HEK293 (cell line): ENCODE measurements at regions not wholly inside any gene's neighbourhood (a gene's known extent, or its start where the extent isn't known, plus 50 kb on each side); places are given as distances from the start of the nearest gene placed in this dataset.

Source experiments
- CTCF ChIA-PET: fragments of 350-600 bp; formaldehyde crosslinking; extraction: SDS; loops from one replicate; lab custom pipeline; 2021; ENCODE audit warnings: antibody characterized with exemption; lab: Yijun Ruan, JAX
- POLR2A ChIA-PET: fragments of 300-600 bp; formaldehyde crosslinking; extraction: SDS; loops from one replicate; lab custom pipeline; 2020; ENCODE audit warnings: antibody characterized with exemption, inconsistent platforms; lab: Yijun Ruan, JAX
- H3K27ac ChIP-seq: fragments of 200-500 bp; sonication (Bioruptor generic); 2 replicates; pipeline ENCODE4 v1.5.1; 2014; ENCODE audit warnings: low read depth, low read length, control low read depth, inconsistent platforms; ENCODE audit errors: extremely low read depth
- H3K36me3 ChIP-seq, 2 experiments: fragments of 200-500 bp in 1 of 2; sonication (Bioruptor generic) in 1 of 2; 1 replicate in 1 of 2; 2 replicates in 1 of 2; pipeline ENCODE4 v1.5.1; 2014 to 2017; ENCODE audit warnings: inconsistent platforms in 2 of 2, low read length in 2 of 2; ENCODE audit not compliant: control insufficient read depth in 2 of 2, insufficient read depth in 1 of 2
- H3K4me1 ChIP-seq: fragments of 200-500 bp; sonication (Bioruptor generic); 2 replicates; pipeline ENCODE4 v1.5.1; 2014; ENCODE audit warnings: mild to moderate bottlenecking, low read length, inconsistent platforms; ENCODE audit not compliant: control insufficient read depth, insufficient read depth
- H3K4me3 ChIP-seq: 2 replicates; pipeline ENCODE4 v1.5.1; 2011; ENCODE audit warnings: low read depth, mild to moderate bottlenecking, control low read depth, low read length, moderate library complexity
- H3K9me3 ChIP-seq: fragments of 200-500 bp; sonication (Bioruptor generic); 2 replicates; pipeline ENCODE4 v1.5.1; 2014; ENCODE audit warnings: low read depth, low read length, inconsistent platforms; ENCODE audit not compliant: control insufficient read depth, insufficient read depth
- HOXA7 ChIP-seq: sonication (generic); formaldehyde crosslinking; IDR thresholded peaks from 2 replicates; pipeline ENCODE4 v1.8.1; 2022; ENCODE audit warnings: missing genetic modification reagents, borderline replicate concordance
- IKZF3 ChIP-seq: fragments of 450-650 bp; IDR thresholded peaks from 2 replicates; pipeline ENCODE4 v1.5.0; 2018; ENCODE audit warnings: missing biosample characterization, mild to moderate bottlenecking, missing genetic modification characterization, moderate library complexity
- REST ChIP-seq: fragments of 450-650 bp; formaldehyde crosslinking; IDR thresholded peaks from 2 replicates; pipeline ENCODE4 v1.5.1; 2016; ENCODE audit warnings: missing biosample characterization, missing genetic modification characterization
- SALL2 ChIP-seq: fragments of 450-650 bp; formaldehyde crosslinking; IDR thresholded peaks from 2 replicates; pipeline ENCODE4 v1.5.0; 2017; ENCODE audit warnings: missing biosample characterization, mild to moderate bottlenecking, missing genetic modification characterization, borderline replicate concordance
- YY1 ChIP-seq: fragments of 450-650 bp; formaldehyde crosslinking; IDR thresholded peaks from 2 replicates; pipeline ENCODE4 v1.5.1; 2018; ENCODE audit warnings: missing biosample characterization, missing genetic modification characterization
- ZBTB7A ChIP-seq: fragments of 450-650 bp; formaldehyde crosslinking; IDR thresholded peaks from 2 replicates; pipeline ENCODE4 v1.5.1; 2016; ENCODE audit warnings: low read depth, missing biosample characterization, missing genetic modification characterization
- ZEB2 ChIP-seq: fragments of 450-650 bp; formaldehyde crosslinking; IDR thresholded peaks from 2 replicates; pipeline ENCODE4 v1.5.1; 2016; ENCODE audit warnings: missing biosample characterization, missing genetic modification characterization
- ZNF133 ChIP-seq: fragments of 450-650 bp; formaldehyde crosslinking; IDR thresholded peaks from 2 replicates; pipeline ENCODE4 v1.5.1; 2016; ENCODE audit warnings: missing biosample characterization, missing genetic modification characterization
- ZNF155 ChIP-seq: fragments of 450-650 bp; formaldehyde crosslinking; IDR thresholded peaks from 2 replicates; pipeline ENCODE4 v1.5.1; 2016; ENCODE audit warnings: missing biosample characterization, missing genetic modification characterization
- ZNF174 ChIP-seq: fragments of 450-650 bp; formaldehyde crosslinking; IDR thresholded peaks from 2 replicates; pipeline ENCODE4 v1.5.0; 2017; ENCODE audit warnings: missing biosample characterization, mild to moderate bottlenecking, missing genetic modification characterization
- ZNF211 ChIP-seq: fragments of 450-650 bp; formaldehyde crosslinking; IDR thresholded peaks from 2 replicates; pipeline ENCODE4 v1.5.1; 2016; ENCODE audit warnings: low read depth, missing biosample characterization, missing genetic modification characterization
- ZNF366 ChIP-seq: fragments of 450-650 bp; formaldehyde crosslinking; conservative IDR thresholded peaks from 2 replicates; pipeline ENCODE4 v1.5.1; 2016; ENCODE audit warnings: missing biosample characterization, missing genetic modification characterization
- ZNF433 ChIP-seq: fragments of 450-650 bp; formaldehyde crosslinking; IDR thresholded peaks from 2 replicates; pipeline ENCODE4 v1.5.1; 2016; ENCODE audit warnings: missing biosample characterization, missing genetic modification characterization, low read depth
- ZNF544 ChIP-seq: fragments of 450-650 bp; formaldehyde crosslinking; IDR thresholded peaks from 2 replicates; pipeline ENCODE4 v1.5.0; 2017; ENCODE audit warnings: missing biosample characterization, missing genetic modification characterization
- ZNF555 ChIP-seq: fragments of 450-650 bp; formaldehyde crosslinking; conservative IDR thresholded peaks from 2 replicates; pipeline ENCODE4 v1.5.1; 2017; ENCODE audit warnings: missing biosample characterization, mild to moderate bottlenecking, missing genetic modification characterization, inconsistent platforms
- ZNF623 ChIP-seq: fragments of 450-650 bp; formaldehyde crosslinking; IDR thresholded peaks from 2 replicates; pipeline ENCODE4 v1.5.1; 2016; ENCODE audit warnings: missing biosample characterization, missing genetic modification characterization
- ZNF792 ChIP-seq: fragments of 450-650 bp; formaldehyde crosslinking; IDR thresholded peaks from 2 replicates; pipeline ENCODE4 v1.5.1; 2016; ENCODE audit warnings: missing biosample characterization, missing genetic modification characterization
- TF ChIP-seq, protein P1 (sequence below): sonication (generic); formaldehyde crosslinking; IDR thresholded peaks from 2 replicates; pipeline ENCODE4 v1.8.1; 2022; ENCODE audit warnings: mild to moderate bottlenecking, moderate library complexity, missing genetic modification reagents
- TF ChIP-seq, protein P2 (sequence below): fragments of 450-650 bp; formaldehyde crosslinking; IDR thresholded peaks from 2 replicates; pipeline ENCODE4 v1.5.1; 2016; ENCODE audit warnings: missing biosample characterization, missing genetic modification characterization
- TF ChIP-seq, protein P3 (sequence below): fragments of 450-650 bp; formaldehyde crosslinking; IDR thresholded peaks from 2 replicates; pipeline ENCODE4 v1.5.1; 2017; ENCODE audit warnings: missing biosample characterization, mild to moderate bottlenecking, missing genetic modification characterization, moderate library complexity

DNA sequence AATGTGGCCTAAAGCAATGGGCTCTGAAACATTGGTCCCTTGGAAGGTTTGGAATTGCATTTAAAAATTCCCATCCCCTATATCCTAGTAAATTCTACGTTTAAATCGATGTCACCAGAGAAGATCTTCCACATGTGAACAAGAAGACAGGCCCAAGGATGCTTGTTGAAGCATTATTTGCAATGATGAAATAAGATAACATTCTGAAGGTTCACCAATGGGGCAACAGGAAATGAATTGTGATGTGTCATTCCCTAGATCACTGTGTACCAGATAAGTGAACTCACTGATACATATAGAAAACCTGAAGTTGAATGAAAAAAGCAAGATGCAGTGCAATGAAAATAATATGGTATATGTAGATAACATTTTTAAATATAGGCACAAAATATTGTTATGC lies 464.3 kb upstream of the BTBD3 start:
- no peak overlapping the region for H3K4me3 ChIP-seq
- H3K9me3 ChIP-seq, result no peaks in the 10 kb centered on the region
- no peak overlapping the region for H3K27ac ChIP-seq
- H3K36me3 ChIP-seq, result no peaks in the 10 kb centered on the region
- peaks cover 9% of the 10 kb centered on the region; the same call in 1 of the 2 replicates for H3K4me1 ChIP-seq
- TF ChIP-seq ZNF155 (no peak), YY1 (tag by site-specific recombination) (no peak), IKZF3 (tag by site-specific recombination) (no peak), HOXA7 (CRISPR knock-in tag) (no peak), ZNF366 (tag by site-specific recombination) (no peak), ZNF544 (tag by site-specific recombination) (no peak), SALL2 (no peak), ZNF133 (no peak), ZNF211 (tag by site-specific recombination) (no peak), REST (tag by site-specific recombination) (no peak), ZNF555 (tag by site-specific recombination) (no peak), ZNF792 (tag by site-specific recombination) (no peak), ZNF433 (tag by site-specific recombination) (no peak), ZBTB7A (tag by site-specific recombination) (no peak), ZNF174 (tag by site-specific recombination) (no peak), ZEB2 (tag by site-specific recombination) (no peak), ZNF623 (tag by site-specific recombination) (no peak)
- TF ChIP-seq, protein P1, sequence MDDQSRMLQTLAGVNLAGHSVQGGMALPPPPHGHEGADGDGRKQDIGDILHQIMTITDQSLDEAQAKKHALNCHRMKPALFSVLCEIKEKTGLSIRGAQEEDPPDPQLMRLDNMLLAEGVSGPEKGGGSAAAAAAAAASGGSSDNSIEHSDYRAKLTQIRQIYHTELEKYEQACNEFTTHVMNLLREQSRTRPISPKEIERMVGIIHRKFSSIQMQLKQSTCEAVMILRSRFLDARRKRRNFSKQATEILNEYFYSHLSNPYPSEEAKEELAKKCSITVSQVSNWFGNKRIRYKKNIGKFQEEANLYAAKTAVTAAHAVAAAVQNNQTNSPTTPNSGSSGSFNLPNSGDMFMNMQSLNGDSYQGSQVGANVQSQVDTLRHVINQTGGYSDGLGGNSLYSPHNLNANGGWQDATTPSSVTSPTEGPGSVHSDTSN (CRISPR knock-in tag), result no peak
- TF ChIP-seq, protein P2, sequence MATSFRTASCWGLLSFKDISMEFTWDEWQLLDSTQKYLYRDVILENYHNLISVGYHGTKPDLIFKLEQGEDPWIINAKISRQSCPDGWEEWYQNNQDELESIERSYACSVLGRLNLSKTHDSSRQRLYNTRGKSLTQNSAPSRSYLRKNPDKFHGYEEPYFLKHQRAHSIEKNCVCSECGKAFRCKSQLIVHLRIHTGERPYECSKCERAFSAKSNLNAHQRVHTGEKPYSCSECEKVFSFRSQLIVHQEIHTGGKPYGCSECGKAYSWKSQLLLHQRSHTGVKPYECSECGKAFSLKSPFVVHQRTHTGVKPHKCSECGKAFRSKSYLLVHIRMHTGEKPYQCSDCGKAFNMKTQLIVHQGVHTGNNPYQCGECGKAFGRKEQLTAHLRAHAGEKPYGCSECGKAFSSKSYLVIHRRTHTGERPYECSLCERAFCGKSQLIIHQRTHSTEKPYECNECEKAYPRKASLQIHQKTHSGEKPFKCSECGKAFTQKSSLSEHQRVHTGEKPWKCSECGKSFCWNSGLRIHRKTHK (tag by site-specific recombination), result no peak
- TF ChIP-seq, protein P3, sequence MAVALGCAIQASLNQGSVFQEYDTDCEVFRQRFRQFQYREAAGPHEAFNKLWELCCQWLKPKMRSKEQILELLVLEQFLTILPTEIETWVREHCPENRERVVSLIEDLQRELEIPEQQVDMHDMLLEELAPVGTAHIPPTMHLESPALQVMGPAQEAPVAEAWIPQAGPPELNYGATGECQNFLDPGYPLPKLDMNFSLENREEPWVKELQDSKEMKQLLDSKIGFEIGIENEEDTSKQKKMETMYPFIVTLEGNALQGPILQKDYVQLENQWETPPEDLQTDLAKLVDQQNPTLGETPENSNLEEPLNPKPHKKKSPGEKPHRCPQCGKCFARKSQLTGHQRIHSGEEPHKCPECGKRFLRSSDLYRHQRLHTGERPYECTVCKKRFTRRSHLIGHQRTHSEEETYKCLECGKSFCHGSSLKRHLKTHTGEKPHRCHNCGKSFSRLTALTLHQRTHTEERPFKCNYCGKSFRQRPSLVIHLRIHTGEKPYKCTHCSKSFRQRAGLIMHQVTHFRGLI, result no peak
- CTCF ChIA-PET, result no interaction called here
- POLR2A ChIA-PET, result no interaction called here
